ENCODE measurements at regions not wholly inside any gene's neighbourhood (a gene's known extent, or its start where the extent isn't known, plus 50 kb on each side); places are given as distances from the start of the nearest gene placed in this dataset.

- 43 to 56% methylated on average over 3 to 6 of the region's 6 CpGs for WGBS, 2 donors
- Histone ChIP-seq H3K36me3 (no peaks in the 10 kb centered on the region), H3K27me3 (peaks cover 0 to 6% of the 10 kb centered on the region in 2 donors), H3K9me3 (peaks cover 0 to 2% (median 0%) of the 10 kb centered on the region in 4 donors), H3K27ac (no peak overlapping the region), H3K4me1 (no peaks in the 10 kb centered on the region), H3K4me3 (no peak overlapping the region)
- no peak for DNase-seq (ENCODE audit: low spot score in 2 of 2)
- TF ChIP-seq CTCF (IDR thresholded peaks at IDR 0.05), result no peak
- TF ChIP-seq EP300 (IDR thresholded peaks at IDR 0.05), result no peak
- TF ChIP-seq POLR2A (IDR thresholded peaks at IDR 0.05), result no peak
These were observed 97.0 kb upstream of the PRR5 start for GRCh38 chr22:44604991-44605390.

DNA sequence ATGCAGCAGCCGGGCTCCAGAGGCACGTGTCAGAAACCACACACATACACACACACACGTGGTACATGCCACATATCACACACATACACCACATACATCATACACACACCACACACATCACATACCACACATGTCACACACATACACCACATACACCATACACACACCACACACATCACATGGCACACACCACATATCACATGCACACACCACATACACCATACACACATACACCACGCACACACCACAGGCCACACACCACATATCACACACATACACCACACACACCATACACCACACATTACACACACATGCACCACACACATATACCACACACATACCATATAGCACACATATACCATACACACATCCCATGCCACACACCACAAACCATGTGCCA, 97.5 kb upstream of the PRR5 start:
- 76 to 81% methylated on average over 4 of the region's 4 CpGs for WGBS, 2 donors
- no peak overlapping the region for H3K27ac ChIP-seq
- no peak overlapping the region for H3K4me3 ChIP-seq
- no peaks in the 10 kb centered on the region for H3K4me1 ChIP-seq
- H3K27me3 ChIP-seq, result peaks cover 0 to 6% of the 10 kb centered on the region in 2 donors
- H3K36me3 ChIP-seq, result no peaks in the 10 kb centered on the region
- TF ChIP-seq EP300 (IDR thresholded peaks at IDR 0.05) (no peak), POLR2A (IDR thresholded peaks at IDR 0.05) (no peak)
- DNase-seq (ENCODE audit: low spot score in 2 of 2), result no peak
- no peaks in the 10 kb centered on the region for H3K9me3 ChIP-seq

GRCh38 chr22:44603767-44604166, 98.2 kb upstream of the PRR5 start:
- no peak for TF ChIP-seq POLR2A (IDR thresholded peaks at IDR 0.05)
- TF ChIP-seq CTCF (IDR thresholded peaks at IDR 0.05), result no peak
- TF ChIP-seq EP300 (IDR thresholded peaks at IDR 0.05), result no peak
- 63 to 73% methylated on average over 11 of the region's 11 CpGs for WGBS, 2 donors
- Histone ChIP-seq H3K4me3 (no peak overlapping the region), H3K4me1 (no peaks in the 10 kb centered on the region), H3K27me3 (peaks cover 0 to 6% of the 10 kb centered on the region in 2 donors), H3K36me3 (no peaks in the 10 kb centered on the region), H3K27ac (no peak overlapping the region), H3K9me3 (no peaks in the 10 kb centered on the region)
- no peak for DNase-seq (ENCODE audit: low spot score in 2 of 2)

DNA sequence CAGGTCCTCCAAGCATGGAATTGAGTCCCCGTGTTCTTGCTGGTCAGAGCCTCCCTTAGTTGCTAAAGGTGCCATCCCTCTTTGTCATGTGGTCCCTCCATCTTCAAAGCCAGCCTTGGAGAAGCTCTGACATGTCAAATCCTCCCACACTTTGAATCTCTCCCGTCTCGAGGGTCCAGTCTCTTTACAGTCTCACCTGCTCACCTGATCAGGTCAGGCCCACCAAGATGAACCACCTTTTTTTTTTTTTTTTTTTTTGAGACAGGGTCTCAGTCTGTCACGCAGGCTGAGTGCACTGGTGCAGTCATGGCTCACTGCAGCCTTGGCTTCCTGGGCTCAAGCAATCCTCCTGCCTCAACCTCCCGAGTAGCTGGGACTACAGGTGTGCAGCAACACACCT, 100.3 kb upstream of the PRR5 start:
- Histone ChIP-seq H3K27ac (no peak overlapping the region), H3K4me1 (no peaks in the 10 kb centered on the region), H3K27me3 (no peaks in the 10 kb centered on the region), H3K36me3 (no peaks in the 10 kb centered on the region), H3K4me3 (no peak overlapping the region), H3K9me3 (no peaks in the 10 kb centered on the region)
- TF ChIP-seq EP300 (IDR thresholded peaks at IDR 0.05), result no peak
- TF ChIP-seq POLR2A (IDR thresholded peaks at IDR 0.05), result no peak
- TF ChIP-seq CTCF (IDR thresholded peaks at IDR 0.05), result no peak
- 92 to 94% methylated on average over 5 of the region's 5 CpGs for WGBS, 2 donors
- DNase-seq (ENCODE audit: low spot score in 2 of 2), result no peak

DNA sequence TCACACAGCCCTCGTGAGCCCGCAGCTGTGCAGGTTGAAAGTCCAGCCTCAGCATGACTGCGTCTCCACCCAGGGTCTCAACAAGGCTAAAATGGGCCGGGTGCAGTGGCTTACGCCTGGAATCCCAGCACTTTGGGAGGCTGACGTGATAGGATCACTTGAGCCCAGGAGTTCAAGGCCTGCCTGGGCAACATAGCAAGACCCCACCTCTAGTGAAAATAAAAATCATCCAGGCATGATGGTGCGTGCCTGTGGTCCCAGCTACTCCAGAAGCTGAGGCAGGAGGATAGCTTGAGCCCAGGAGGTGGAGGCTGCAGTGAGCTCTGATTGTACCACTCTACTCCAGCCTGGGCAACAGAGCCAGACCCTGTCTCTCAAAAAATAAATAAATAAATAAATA, 100.8 kb upstream of the PRR5 start:
- Histone ChIP-seq H3K4me3 (no peak overlapping the region), H3K27me3 (no peaks in the 10 kb centered on the region), H3K9me3 (no peaks in the 10 kb centered on the region), H3K36me3 (no peaks in the 10 kb centered on the region), H3K4me1 (no peaks in the 10 kb centered on the region), H3K27ac (no peak overlapping the region)
- TF ChIP-seq CTCF (IDR thresholded peaks at IDR 0.05) (no peak), POLR2A (IDR thresholded peaks at IDR 0.05) (no peak), EP300 (IDR thresholded peaks at IDR 0.05) (no peak)
- 82 to 91% methylated on average over 7 of the region's 7 CpGs for WGBS, 2 donors
- no peak for DNase-seq (ENCODE audit: low spot score in 2 of 2)

DNA sequence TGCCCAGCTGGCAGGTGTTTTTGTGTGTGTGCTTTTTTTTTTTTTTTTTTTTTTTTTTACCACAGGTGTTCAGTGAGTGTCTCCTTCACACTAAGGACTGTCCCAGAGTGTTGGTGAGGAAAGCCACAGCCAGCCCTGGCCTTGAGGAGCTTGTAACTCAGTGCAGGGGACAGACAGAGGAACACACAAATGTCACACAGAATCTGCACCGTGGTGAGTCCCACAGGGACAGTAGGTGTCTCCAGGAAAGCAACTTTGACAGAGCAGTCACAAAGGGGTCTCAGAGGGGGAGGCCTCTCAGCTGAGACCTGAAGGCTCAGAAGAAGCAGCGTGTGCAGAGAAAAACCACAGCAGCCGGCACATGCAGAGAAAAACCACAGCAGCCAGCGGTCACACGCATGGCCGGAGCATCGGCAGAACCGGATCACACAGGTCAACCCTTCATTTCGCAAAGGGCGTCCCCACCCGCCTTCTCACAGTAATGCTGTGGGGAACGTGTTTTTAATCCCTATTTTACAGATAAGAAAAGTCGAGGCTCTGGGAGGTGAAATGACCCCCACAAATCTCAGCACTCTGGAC, 101.7 kb upstream of the PRR5 start:
- WGBS, 2 donors, result 81 to 89% methylated on average over 13 of the region's 13 CpGs
- no peaks in the 10 kb centered on the region for H3K9me3 ChIP-seq
- no peak overlapping the region for H3K4me3 ChIP-seq
- TF ChIP-seq POLR2A (IDR thresholded peaks at IDR 0.05), result no peak
- no peak for TF ChIP-seq CTCF (IDR thresholded peaks at IDR 0.05)
- TF ChIP-seq EP300 (IDR thresholded peaks at IDR 0.05), result no peak
- H3K4me1 ChIP-seq, result peaks cover 0 to 6% (median 0%) of the 10 kb centered on the region in 4 donors
- no peak overlapping the region for H3K27ac ChIP-seq
- H3K36me3 ChIP-seq, result no peaks in the 10 kb centered on the region
- H3K27me3 ChIP-seq, result peaks cover 0 to 9% of the 10 kb centered on the region in 2 donors
- no peak for DNase-seq (ENCODE audit: low spot score in 2 of 2)

Data from tibial nerve (tissue), 4 donors.